H9 (cell line): ENCODE measurements at regions not wholly inside any gene's neighbourhood (a gene's known extent, or its start where the extent isn't known, plus 50 kb on each side); places are given as distances from the start of the nearest gene placed in this dataset.

ENCODE experiments used
- DNase-seq: peaks from one replicate; pipeline ENCODE4 v3.0.0-alpha.2; 2017
- H2AFZ ChIP-seq: one replicate; pipeline ENCODE4 v1.6.1; 2013; ENCODE audit warnings: mild to moderate bottlenecking, low read length, control low read depth, moderate library complexity
- H2AK5ac ChIP-seq: 2 replicates; pipeline ENCODE4 v1.6.1; 2013; ENCODE audit warnings: low read length, control low read depth, mixed read lengths; ENCODE audit not compliant: insufficient read length
- H2BK120ac ChIP-seq: one replicate; pipeline ENCODE4 v1.6.1; 2013; ENCODE audit warnings: low read depth, mild to moderate bottlenecking, low read length, control low read depth, inconsistent platforms; ENCODE audit not compliant: poor library complexity, severe bottlenecking
- H2BK12ac ChIP-seq: 2 replicates; pipeline ENCODE4 v1.6.1; 2013; ENCODE audit warnings: low read length, control low read depth, mixed read lengths, low read depth; ENCODE audit not compliant: insufficient read length
- H2BK15ac ChIP-seq: 2 replicates; pipeline ENCODE4 v1.6.1; 2013; ENCODE audit warnings: low read depth, low read length, control low read depth
- H2BK20ac ChIP-seq: one replicate; pipeline ENCODE4 v1.6.1; 2013; ENCODE audit warnings: low read depth, mild to moderate bottlenecking, low read length, control low read depth, inconsistent platforms; ENCODE audit not compliant: poor library complexity, severe bottlenecking
- H2BK5ac ChIP-seq: 2 replicates; pipeline ENCODE4 v1.6.1; 2013; ENCODE audit warnings: low read length, control low read depth, mixed read lengths; ENCODE audit not compliant: insufficient read length
- H3K14ac ChIP-seq: 2 replicates; pipeline ENCODE4 v1.6.1; 2013; ENCODE audit warnings: low read length, control low read depth; ENCODE audit not compliant: insufficient read depth
- H3K18ac ChIP-seq: 2 replicates; pipeline ENCODE4 v1.6.1; 2013; ENCODE audit warnings: low read depth, mild to moderate bottlenecking, mixed read lengths, low read length, control low read depth; ENCODE audit not compliant: insufficient read length
- H3K23ac ChIP-seq: 2 replicates; pipeline ENCODE4 v1.6.1; 2013; ENCODE audit warnings: low read length, control low read depth, mixed read lengths, low read depth; ENCODE audit not compliant: insufficient read length
- H3K23me2 ChIP-seq: 2 replicates; pipeline ENCODE4 v1.6.1; 2013; ENCODE audit warnings: low read depth, mild to moderate bottlenecking, mixed read lengths, low read length, control low read depth; ENCODE audit not compliant: insufficient read length, poor library complexity, severe bottlenecking
- H3K27ac ChIP-seq: 2 replicates; pipeline ENCODE4 v1.5.1; 2013; ENCODE audit warnings: low read length, control low read depth, mixed read lengths, low read depth; ENCODE audit not compliant: insufficient read length
- H3K27me3 ChIP-seq: 2 replicates; pipeline ENCODE4 v1.6.1; 2013; ENCODE audit warnings: low read length, control low read depth, inconsistent platforms; ENCODE audit not compliant: insufficient read depth
- H3K4ac ChIP-seq: 2 replicates; pipeline ENCODE4 v1.6.1; 2013; ENCODE audit warnings: low read depth, mild to moderate bottlenecking, control low read depth, inconsistent platforms, low read length, moderate library complexity
- H3K4me1 ChIP-seq: 2 replicates; pipeline ENCODE4 v1.6.1; 2013; ENCODE audit warnings: low read length, control low read depth, inconsistent platforms; ENCODE audit not compliant: insufficient read depth
- H3K4me2 ChIP-seq: 2 replicates; pipeline ENCODE4 v1.6.1; 2013; ENCODE audit warnings: low read length, control low read depth, mixed read lengths; ENCODE audit not compliant: insufficient read length, insufficient read depth
- H3K56ac ChIP-seq: 2 replicates; pipeline ENCODE4 v1.6.1; 2013; ENCODE audit warnings: low read depth, mild to moderate bottlenecking, mixed read lengths, low read length, control low read depth; ENCODE audit not compliant: insufficient read length
- H3K79me1 ChIP-seq: 2 replicates; pipeline ENCODE4 v1.6.1; 2013; ENCODE audit warnings: low read depth, mild to moderate bottlenecking, moderate library complexity, low read length, control low read depth, inconsistent platforms; ENCODE audit not compliant: insufficient read depth, poor library complexity, severe bottlenecking
- H3K79me2 ChIP-seq: 2 replicates; pipeline ENCODE4 v1.6.1; 2013; ENCODE audit warnings: low read length, control low read depth, inconsistent platforms; ENCODE audit not compliant: insufficient read depth
- H3K9ac ChIP-seq: 2 replicates; pipeline ENCODE4 v1.6.1; 2013; ENCODE audit warnings: low read length, control low read depth, mixed read lengths; ENCODE audit not compliant: insufficient read length; ENCODE audit errors: extremely low read depth
- H3K9me3 ChIP-seq: one replicate; pipeline ENCODE4 v1.6.1; 2013; ENCODE audit warnings: low read depth, low read length, inconsistent platforms; ENCODE audit not compliant: control insufficient read depth
- H3T11ph ChIP-seq: one replicate; pipeline ENCODE4 v1.6.1; 2013; ENCODE audit warnings: mild to moderate bottlenecking, low read length, control low read depth, inconsistent platforms
- H4K20me1 ChIP-seq: one replicate; pipeline ENCODE4 v1.6.1; 2013; ENCODE audit not compliant: control insufficient read depth, insufficient read length, insufficient read depth
- H4K5ac ChIP-seq: 2 replicates; pipeline ENCODE4 v1.6.1; 2013; ENCODE audit warnings: low read depth, mild to moderate bottlenecking, mixed read lengths, low read length, control low read depth; ENCODE audit not compliant: insufficient read length
- H4K8ac ChIP-seq: replicated peaks from 2 replicates; pipeline ENCODE4 v1.6.1; 2013; ENCODE audit warnings: low read length, control low read depth, mixed read lengths, low read depth; ENCODE audit not compliant: insufficient read length
- H4K91ac ChIP-seq: 2 replicates; pipeline ENCODE4 v1.6.1; 2013; ENCODE audit warnings: low read depth, mild to moderate bottlenecking, moderate library complexity, mixed read lengths, low read length, control low read depth; ENCODE audit not compliant: insufficient read length
- H3K27ac Mint-ChIP-seq, 3 experiments: 2 replicates in 2 of 3; 3 replicates in 1 of 3; pipeline ENCODE4 v1.8.0; 2020 to 2021; ENCODE audit warnings: mixed read lengths in 3 of 3, mild to moderate bottlenecking in 1 of 3, moderate library complexity in 1 of 3
- H3K27me3 Mint-ChIP-seq: 2 replicates; pipeline ENCODE4 v1.8.0; 2021; ENCODE audit warnings: low read depth, mild to moderate bottlenecking, moderate library complexity, mixed read lengths
- H3K36me3 Mint-ChIP-seq, 3 experiments: 2 replicates in 2 of 3; 3 replicates in 1 of 3; pipeline ENCODE4 v1.8.0; 2020 to 2021; ENCODE audit warnings: low read depth in 3 of 3, mixed read lengths in 3 of 3; ENCODE audit not compliant: insufficient read depth in 1 of 3
- H3K4me1 Mint-ChIP-seq, 2 experiments: 2 replicates each; pipeline ENCODE4 v1.8.0; 2020; ENCODE audit warnings: mixed read lengths in 2 of 2
- H3K4me3 Mint-ChIP-seq, 2 experiments: 2 replicates in 1 of 2; 3 replicates in 1 of 2; pipeline ENCODE4 v1.8.0; 2020 to 2021; ENCODE audit warnings: mild to moderate bottlenecking in 2 of 2, mixed read lengths in 2 of 2, moderate library complexity in 1 of 2
- H3K9me3 Mint-ChIP-seq, 2 experiments: 2 replicates in 1 of 2; 3 replicates in 1 of 2; pipeline ENCODE4 v1.8.0; 2020; ENCODE audit warnings: mild to moderate bottlenecking in 2 of 2, mixed read lengths in 2 of 2, moderate library complexity in 1 of 2
- WGBS: extraction: QIAGEN DNeasy Blood & Tissue Kit; methylation state at CpG from one replicate; pipeline ENCODE4 v1.1.7; 2013; ENCODE audit warnings: missing lambda C conversion rate, low lambda C conversion rate, mixed read lengths; ENCODE audit not compliant: insufficient read length; ENCODE audit errors: extremely low coverage; 5-methylcytosine and 5-hydroxymethylcytosine counted together
- TF ChIP-seq, protein P1 (sequence below): fragments of 200-600 bp; sonication (generic); conservative IDR thresholded peaks from 3 replicates; pipeline ENCODE4 v1.8.0; 2021; ENCODE audit warnings: antibody characterized with exemption, mild to moderate bottlenecking

DNA sequence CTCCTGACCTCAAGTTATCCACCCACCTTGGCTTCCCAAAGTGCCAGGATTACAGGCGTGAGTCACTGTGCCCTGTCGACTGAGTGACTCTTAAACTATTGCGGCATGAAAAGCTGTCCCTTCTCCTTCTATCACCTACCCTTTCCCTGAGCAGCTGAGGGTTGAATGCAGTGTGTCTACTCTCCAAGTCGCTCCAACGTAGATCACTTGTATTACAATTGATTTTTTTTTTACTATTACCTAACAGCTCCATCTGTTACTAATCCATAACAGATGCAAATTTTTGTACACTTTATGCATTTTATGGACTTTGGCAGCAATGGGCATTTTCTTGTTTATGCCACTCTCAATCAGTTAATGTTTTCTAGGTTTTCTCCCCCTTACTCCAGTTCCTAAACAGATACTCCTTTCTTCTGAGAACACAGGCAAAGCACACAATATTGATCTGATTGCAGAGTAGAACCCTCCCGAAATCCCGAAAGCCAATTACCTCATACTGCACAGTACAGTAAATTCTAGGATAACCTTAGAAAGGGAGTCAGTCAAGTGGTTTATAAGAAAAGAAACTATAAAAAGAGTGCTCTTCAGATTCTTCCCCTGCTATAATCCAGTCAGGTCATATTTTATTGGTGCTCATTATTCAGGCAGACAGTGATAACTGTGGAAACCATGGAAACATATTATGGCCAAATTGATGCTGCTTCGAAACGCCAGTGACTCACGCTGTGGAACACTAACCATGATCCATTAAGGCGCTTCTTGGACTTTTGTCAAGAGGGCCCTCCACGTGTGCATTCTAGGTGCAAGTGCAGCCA, 273.0 kb downstream of the ADGB start:
- Histone ChIP-seq H3K9ac (no peak overlapping the region), H3K9me3 (no peaks in the 10 kb centered on the region), H3K23me2 (no peaks in the 10 kb centered on the region), H3K79me1 (no peaks in the 10 kb centered on the region), H3K23ac (no peak overlapping the region), H3K4me2 (no peak overlapping the region), H2BK20ac (no peak overlapping the region), H4K91ac (no peak overlapping the region), H2BK15ac (no peak overlapping the region), H3K4me1 (no peaks in the 10 kb centered on the region), H3K79me2 (no peaks in the 10 kb centered on the region), H3K56ac (no peak overlapping the region), H3K14ac (no peak overlapping the region), H3K4ac (no peak overlapping the region), H3K27me3 (no peaks in the 10 kb centered on the region), H4K5ac (no peak overlapping the region), H3K18ac (no peak overlapping the region), H2AK5ac (no peak overlapping the region), H2BK5ac (no peak overlapping the region), H4K20me1 (no peaks in the 10 kb centered on the region), H3K27ac (no peak overlapping the region), H3T11ph (no peak overlapping the region), H2AFZ (no peak overlapping the region), H4K8ac (no peak overlapping the region), H2BK12ac (no peak overlapping the region), H2BK120ac (no peak overlapping the region)
- no peaks in the 10 kb centered on the region for H3K27me3 Mint-ChIP-seq
- no CpG with 5 or more reads among the region's 12 CpGs for WGBS
- H3K27ac Mint-ChIP-seq, result no peak overlapping the region; a peak in 1 of 7 replicates
- no peak for DNase-seq
- H3K9me3 Mint-ChIP-seq, result no peaks in the 10 kb centered on the region
- H3K4me1 Mint-ChIP-seq, result no peaks in the 10 kb centered on the region; a peak in 1 of 4 replicates
- no peak overlapping the region for H3K4me3 Mint-ChIP-seq
- TF ChIP-seq, protein P1, sequence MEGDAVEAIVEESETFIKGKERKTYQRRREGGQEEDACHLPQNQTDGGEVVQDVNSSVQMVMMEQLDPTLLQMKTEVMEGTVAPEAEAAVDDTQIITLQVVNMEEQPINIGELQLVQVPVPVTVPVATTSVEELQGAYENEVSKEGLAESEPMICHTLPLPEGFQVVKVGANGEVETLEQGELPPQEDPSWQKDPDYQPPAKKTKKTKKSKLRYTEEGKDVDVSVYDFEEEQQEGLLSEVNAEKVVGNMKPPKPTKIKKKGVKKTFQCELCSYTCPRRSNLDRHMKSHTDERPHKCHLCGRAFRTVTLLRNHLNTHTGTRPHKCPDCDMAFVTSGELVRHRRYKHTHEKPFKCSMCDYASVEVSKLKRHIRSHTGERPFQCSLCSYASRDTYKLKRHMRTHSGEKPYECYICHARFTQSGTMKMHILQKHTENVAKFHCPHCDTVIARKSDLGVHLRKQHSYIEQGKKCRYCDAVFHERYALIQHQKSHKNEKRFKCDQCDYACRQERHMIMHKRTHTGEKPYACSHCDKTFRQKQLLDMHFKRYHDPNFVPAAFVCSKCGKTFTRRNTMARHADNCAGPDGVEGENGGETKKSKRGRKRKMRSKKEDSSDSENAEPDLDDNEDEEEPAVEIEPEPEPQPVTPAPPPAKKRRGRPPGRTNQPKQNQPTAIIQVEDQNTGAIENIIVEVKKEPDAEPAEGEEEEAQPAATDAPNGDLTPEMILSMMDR, result no peak
- no peaks in the 10 kb centered on the region for H3K36me3 Mint-ChIP-seq
